ENCODE measurements at regions not wholly inside any gene's neighbourhood (a gene's known extent, or its start where the extent isn't known, plus 50 kb on each side); places are given as distances from the start of the nearest gene placed in this dataset.

DNA sequence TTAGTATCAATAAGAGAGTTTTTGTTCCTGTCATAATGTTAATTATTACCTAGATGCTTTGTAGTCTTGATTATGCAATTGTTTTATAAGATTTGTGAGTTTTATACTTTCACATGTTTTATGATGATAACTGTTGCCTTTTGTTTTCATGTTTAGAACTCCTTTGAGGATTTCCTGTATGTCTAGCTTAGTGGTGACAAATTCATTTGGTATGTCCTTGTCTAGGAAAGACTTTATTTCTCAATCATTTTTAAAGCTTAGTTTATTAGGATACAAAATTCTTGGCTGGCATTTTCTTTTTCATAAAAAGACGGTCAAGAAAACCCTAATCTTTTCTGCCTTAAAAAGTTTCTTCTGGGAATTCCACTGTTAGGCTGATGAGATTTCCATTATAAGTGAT is 849.9 kb upstream of the EYS start:
- TF ChIP-seq, protein P1, sequence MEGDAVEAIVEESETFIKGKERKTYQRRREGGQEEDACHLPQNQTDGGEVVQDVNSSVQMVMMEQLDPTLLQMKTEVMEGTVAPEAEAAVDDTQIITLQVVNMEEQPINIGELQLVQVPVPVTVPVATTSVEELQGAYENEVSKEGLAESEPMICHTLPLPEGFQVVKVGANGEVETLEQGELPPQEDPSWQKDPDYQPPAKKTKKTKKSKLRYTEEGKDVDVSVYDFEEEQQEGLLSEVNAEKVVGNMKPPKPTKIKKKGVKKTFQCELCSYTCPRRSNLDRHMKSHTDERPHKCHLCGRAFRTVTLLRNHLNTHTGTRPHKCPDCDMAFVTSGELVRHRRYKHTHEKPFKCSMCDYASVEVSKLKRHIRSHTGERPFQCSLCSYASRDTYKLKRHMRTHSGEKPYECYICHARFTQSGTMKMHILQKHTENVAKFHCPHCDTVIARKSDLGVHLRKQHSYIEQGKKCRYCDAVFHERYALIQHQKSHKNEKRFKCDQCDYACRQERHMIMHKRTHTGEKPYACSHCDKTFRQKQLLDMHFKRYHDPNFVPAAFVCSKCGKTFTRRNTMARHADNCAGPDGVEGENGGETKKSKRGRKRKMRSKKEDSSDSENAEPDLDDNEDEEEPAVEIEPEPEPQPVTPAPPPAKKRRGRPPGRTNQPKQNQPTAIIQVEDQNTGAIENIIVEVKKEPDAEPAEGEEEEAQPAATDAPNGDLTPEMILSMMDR (IDR thresholded peaks at IDR 0.05): no peak

DNA sequence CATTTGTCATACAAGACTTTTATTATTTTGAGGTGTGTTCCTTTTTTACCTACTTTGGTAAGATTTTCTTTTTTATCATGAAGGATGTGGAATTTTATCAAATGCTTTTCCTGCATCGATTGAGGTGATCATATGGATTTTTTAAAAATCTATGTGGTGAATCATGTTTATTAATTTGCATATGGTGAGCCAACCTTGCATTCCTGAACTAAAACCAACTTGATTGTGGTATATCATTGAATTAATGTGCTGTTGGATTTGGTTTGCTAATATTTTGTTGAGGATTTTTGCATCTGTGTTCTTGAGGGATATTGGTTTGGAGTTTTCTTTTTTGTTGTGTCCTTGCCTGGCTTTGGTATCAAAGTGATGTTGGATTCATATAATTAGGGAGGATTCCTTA is 848.1 kb upstream of the EYS start:
- TF ChIP-seq, protein P1 (IDR thresholded peaks at IDR 0.05): no peak

DNA sequence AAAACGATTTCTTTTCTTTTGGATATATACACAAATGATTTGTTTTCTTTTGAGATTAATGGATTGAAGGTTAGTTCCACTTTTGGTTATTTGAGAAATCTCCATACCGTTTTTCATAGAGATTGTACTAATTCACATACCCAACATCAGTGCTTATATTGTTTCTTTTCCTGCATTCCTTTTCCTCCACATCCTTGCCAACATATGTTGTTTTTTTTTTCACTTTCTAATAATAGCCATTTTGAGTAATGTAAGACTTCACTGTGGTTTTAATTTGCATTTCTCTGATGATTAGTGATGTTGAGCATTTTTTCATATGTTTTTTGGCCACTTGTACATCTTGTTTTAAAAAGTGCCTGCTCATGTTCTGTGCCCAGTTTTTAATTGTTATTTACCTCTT is 846.4 kb upstream of the EYS start:
- TF ChIP-seq, protein P1 (IDR thresholded peaks at IDR 0.05): no peak

DNA sequence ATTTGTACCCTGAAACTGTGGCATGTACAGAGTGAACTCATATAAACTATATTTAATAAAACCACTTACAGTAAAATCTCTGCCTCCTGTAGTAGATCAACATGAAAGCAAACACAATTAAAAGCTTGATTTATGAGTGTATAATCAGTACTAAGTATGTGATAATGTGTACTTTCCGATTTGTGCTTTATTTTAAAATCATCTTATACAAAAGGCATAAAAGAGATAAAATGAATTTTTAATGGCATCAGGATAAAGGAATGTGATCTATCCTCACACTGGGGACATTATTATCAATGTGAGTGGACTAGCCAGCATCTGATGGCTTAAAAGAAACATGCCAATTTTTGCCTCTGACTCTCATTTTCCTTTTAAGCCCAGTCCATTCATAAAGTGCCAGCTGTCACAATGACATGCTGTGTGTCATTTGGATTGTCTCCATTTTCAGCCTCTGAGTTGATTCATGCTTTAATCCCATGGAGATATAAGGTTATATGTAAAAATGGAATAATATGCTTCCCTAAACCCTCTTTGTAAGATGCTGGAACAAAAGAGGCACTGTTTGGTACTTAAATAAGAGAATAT is 831.6 kb upstream of the EYS start:
- TF ChIP-seq, protein P1 (IDR thresholded peaks at IDR 0.05): no peak

DNA sequence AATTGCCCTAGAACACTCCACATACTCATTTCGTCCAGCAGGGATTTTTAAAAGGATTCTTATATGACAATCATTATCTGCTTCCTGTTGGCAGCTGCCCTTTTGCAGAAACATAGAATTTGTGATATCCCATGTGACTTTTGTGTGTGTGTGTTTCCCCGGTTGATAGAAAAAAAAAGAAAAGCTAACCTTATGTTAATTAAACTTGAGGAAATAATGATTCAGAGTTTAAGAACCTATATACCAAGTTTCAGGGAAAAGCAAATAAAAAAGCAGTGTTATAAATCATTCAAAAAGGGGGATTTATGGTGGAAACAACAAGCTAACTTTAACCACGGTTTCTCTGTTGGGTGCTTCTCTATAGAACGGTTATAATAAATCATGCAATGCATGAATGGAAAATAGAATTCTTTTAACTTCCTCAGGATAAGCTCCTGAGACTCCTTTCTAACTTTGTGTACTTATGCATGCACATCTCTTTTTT is 826.9 kb upstream of the EYS start:
- TF ChIP-seq, protein P1 (IDR thresholded peaks at IDR 0.05): no peak

DNA sequence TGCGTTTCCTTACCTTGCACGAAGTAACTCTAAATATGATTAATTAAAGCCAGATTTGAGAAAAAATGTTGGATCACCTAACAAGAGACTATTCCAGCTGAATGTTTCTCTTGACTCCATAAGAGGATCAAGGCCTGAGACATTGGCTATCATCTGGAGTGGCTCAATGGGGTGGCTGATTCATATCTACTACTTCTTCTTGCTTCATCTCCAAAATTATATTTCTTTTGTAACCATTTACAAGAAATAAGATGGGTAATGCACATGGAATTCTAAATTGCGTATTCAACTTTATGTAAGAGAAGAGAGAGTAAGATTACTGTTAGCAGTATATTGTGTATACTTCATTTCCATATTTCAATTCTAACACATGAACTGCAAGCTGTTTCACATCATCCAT is 819.0 kb upstream of the EYS start:
- TF ChIP-seq, protein P1 (IDR thresholded peaks at IDR 0.05): no peak

DNA sequence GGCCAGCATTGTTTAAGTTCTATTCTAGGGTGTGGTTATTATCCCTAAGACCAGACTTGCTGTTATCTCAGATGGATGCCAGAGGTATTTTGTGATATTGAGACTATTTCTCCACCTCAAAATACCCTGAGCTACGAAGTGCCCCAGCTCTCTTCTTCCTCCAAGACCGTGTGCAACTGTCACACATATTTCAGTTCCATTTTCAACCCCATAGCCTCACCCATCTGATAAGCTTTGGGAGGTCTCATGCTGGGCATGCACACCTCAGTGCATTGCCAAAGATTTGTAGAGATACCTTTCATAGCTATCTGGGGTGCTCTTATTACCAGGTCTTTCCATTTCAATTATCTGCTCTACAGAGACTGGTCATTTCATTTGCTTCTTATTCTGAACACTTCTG is 815.8 kb upstream of the EYS start:
- TF ChIP-seq, protein P1 (IDR thresholded peaks at IDR 0.05): no peak

DNA sequence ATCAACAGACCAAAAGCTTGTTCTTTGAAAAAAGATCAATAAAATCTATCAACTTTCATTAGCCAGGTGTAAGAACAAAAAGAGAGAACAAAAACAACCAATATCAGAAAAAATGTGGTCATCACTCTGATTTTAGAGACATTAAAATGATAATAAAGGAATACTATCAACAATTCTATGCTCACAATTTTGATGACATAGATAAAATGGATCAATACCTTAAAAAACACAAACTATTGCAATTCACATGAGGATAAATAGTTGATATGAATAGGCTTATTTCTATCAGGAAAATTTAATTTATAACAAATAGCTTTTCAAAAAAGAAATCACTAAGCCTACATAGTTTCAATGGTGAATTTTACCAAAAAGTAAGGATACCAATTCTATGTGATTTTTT is 809.4 kb upstream of the EYS start:
- TF ChIP-seq, protein P1 (IDR thresholded peaks at IDR 0.05): no peak

Measured in LNCAP (cell line).